Islet of Langerhans (tissue), 1 donor: ENCODE measurements at regions not wholly inside any gene's neighbourhood (a gene's known extent, or its start where the extent isn't known, plus 50 kb on each side); places are given as distances from the start of the nearest gene placed in this dataset.
"Not testable (repeated sequence)": the region's sequence is repeated elsewhere in the genome, so short reads cannot be mapped to it uniquely, and the experiment has no call there.

Source experiments
- FAIRE-seq: peaks from one replicate; lab custom pipeline; 2011; peaks lifted over from hg19 to GRCh38; lab: Jason Lieb, UNC

GRCh38 chr6:91098006-91098405, 511.1 kb upstream of the MAP3K7 start:
- no peak for FAIRE-seq

- FAIRE-seq: no peak
Observed at GRCh38 chr6:91097364-91097763, 510.5 kb upstream of the MAP3K7 start.

GRCh38 chr6:91094806-91095475, 508.1 kb upstream of the MAP3K7 start:
- no peak for FAIRE-seq

- no peak for FAIRE-seq
Observed at GRCh38 chr6:91094341-91094740, 507.5 kb upstream of the MAP3K7 start.

- FAIRE-seq: no peak
Observed at GRCh38 chr6:91088976-91089375, 502.1 kb upstream of the MAP3K7 start.

- FAIRE-seq: no peak
Observed at GRCh38 chr6:91088515-91088914, 501.6 kb upstream of the MAP3K7 start.

- FAIRE-seq: no peak
Observed at GRCh38 chr6:91087908-91088307, 501.0 kb upstream of the MAP3K7 start.

GRCh38 chr6:91083211-91083610, 496.3 kb upstream of the MAP3K7 start:
- FAIRE-seq: no peak

- no peak for FAIRE-seq
Observed at GRCh38 chr6:91082311-91082832, 495.5 kb upstream of the MAP3K7 start.

- FAIRE-seq: peak; percentile 85
Observed at GRCh38 chr6:91081452-91082067, 494.7 kb upstream of the MAP3K7 start.

GRCh38 chr6:91080871-91081270, 494.0 kb upstream of the MAP3K7 start:
- no peak for FAIRE-seq

- no peak for FAIRE-seq
Observed at GRCh38 chr6:91079969-91080368, 493.1 kb upstream of the MAP3K7 start.

GRCh38 chr6:91075244-91075976, 488.5 kb upstream of the MAP3K7 start:
- no peak for FAIRE-seq

GRCh38 chr6:91063362-91063761, 476.5 kb upstream of the MAP3K7 start:
- no peak for FAIRE-seq

GRCh38 chr6:91057689-91058088, 470.8 kb upstream of the MAP3K7 start:
- no peak for FAIRE-seq

- no peak for FAIRE-seq
Observed at GRCh38 chr6:91055959-91056358, 469.1 kb upstream of the MAP3K7 start.

- not testable (repeated sequence) for FAIRE-seq
Observed at GRCh38 chr6:91052473-91053450, 465.9 kb upstream of the MAP3K7 start.

- no peak for FAIRE-seq
Observed at GRCh38 chr6:91045161-91045560, 458.3 kb upstream of the MAP3K7 start.

- FAIRE-seq: no peak
Observed at GRCh38 chr6:91043751-91044150, 456.9 kb upstream of the MAP3K7 start.

- FAIRE-seq: no peak
Observed at GRCh38 chr6:91042656-91043055, 455.8 kb upstream of the MAP3K7 start.

- FAIRE-seq: no peak
Observed at GRCh38 chr6:91033964-91034363, 447.1 kb upstream of the MAP3K7 start.

GRCh38 chr6:91031581-91031980, 444.7 kb upstream of the MAP3K7 start:
- FAIRE-seq: no peak
